MM.1S (cell line): ENCODE measurements at regions not wholly inside any gene's neighbourhood (a gene's known extent, or its start where the extent isn't known, plus 50 kb on each side); places are given as distances from the start of the nearest gene placed in this dataset.

Source experiments
- CTCF ChIP-seq: fragments of 300-600 bp; sonication (generic); IDR thresholded peaks from 2 replicates; pipeline ENCODE4 v1.5.1; 2016; ENCODE audit warnings: antibody characterized with exemption, low read length, mixed read lengths
- EZH2 ChIP-seq: fragments of 300-600 bp; sonication (generic); optimal IDR thresholded peaks from 2 replicates; pipeline ENCODE3; 2017; ENCODE audit warnings: low read depth, mild to moderate bottlenecking, antibody characterized with exemption, low read length, mixed read lengths
- EZH2phosphoT487 ChIP-seq: fragments of 300-600 bp; sonication (generic); IDR thresholded peaks from 2 replicates; pipeline ENCODE4 v1.6.1; 2018; ENCODE audit warnings: antibody characterized with exemption, low read length

- TF ChIP-seq CTCF, result no peak
- no peak for TF ChIP-seq EZH2phosphoT487
- TF ChIP-seq EZH2, result no peak
These were observed 74.2 kb upstream of the NCOR2 start for GRCh38 chr12:124641591-124641990.
